ENCODE measurements at regions not wholly inside any gene's neighbourhood (a gene's known extent, or its start where the extent isn't known, plus 50 kb on each side); places are given as distances from the start of the nearest gene placed in this dataset.

- Mint-ChIP-seq H3K27me3 (peaks cover 43% of the 10 kb centered on the region), H3K27ac (ENCODE audit: low read depth) (no peak overlapping the region), H3K9me3 (no peaks in the 10 kb centered on the region), H3K4me3 (no peak overlapping the region), H3K4me1 (peaks cover 5% of the 10 kb centered on the region), H3K36me3 (ENCODE audit: insufficient read depth) (no peaks in the 10 kb centered on the region)
- no peak for ATAC-seq (replicated peaks; ENCODE audit: extremely low read depth, poor library complexity, severe bottlenecking)
- no peak for DNase-seq (ENCODE audit: low spot score in 2 of 2)
These were observed 123.0 kb upstream of the AGBL1 start for GRCh38 chr15:85956532-85957275.

- H3K4me1 Mint-ChIP-seq: peaks cover 5% of the 10 kb centered on the region
- no peaks in the 10 kb centered on the region for H3K36me3 Mint-ChIP-seq (ENCODE audit: insufficient read depth)
- ATAC-seq (replicated peaks; ENCODE audit: extremely low read depth, poor library complexity, severe bottlenecking): no peak
- no peak for DNase-seq (ENCODE audit: low spot score in 2 of 2)
- no peak overlapping the region for H3K4me3 Mint-ChIP-seq
- peaks cover 33% of the 10 kb centered on the region for H3K27me3 Mint-ChIP-seq
- no peak overlapping the region for H3K27ac Mint-ChIP-seq (ENCODE audit: low read depth)
- no peaks in the 10 kb centered on the region for H3K9me3 Mint-ChIP-seq
These were observed 120.1 kb upstream of the AGBL1 start for GRCh38 chr15:85959611-85960010.

GRCh38 chr15:85960381-85960780 lies 119.3 kb upstream of the AGBL1 start:
- Mint-ChIP-seq H3K36me3 (ENCODE audit: insufficient read depth) (no peaks in the 10 kb centered on the region), H3K4me3 (no peak overlapping the region), H3K27me3 (peaks cover 25% of the 10 kb centered on the region), H3K9me3 (no peaks in the 10 kb centered on the region), H3K4me1 (peaks cover 3% of the 10 kb centered on the region), H3K27ac (ENCODE audit: low read depth) (no peak overlapping the region)
- ATAC-seq (replicated peaks; ENCODE audit: extremely low read depth, poor library complexity, severe bottlenecking) (no peak), DNase-seq (ENCODE audit: low spot score in 2 of 2) (no peak)

GRCh38 chr15:85961821-85962220 lies 117.8 kb upstream of the AGBL1 start:
- no peak overlapping the region for H3K27ac Mint-ChIP-seq (ENCODE audit: low read depth)
- H3K9me3 Mint-ChIP-seq: no peaks in the 10 kb centered on the region
- no peaks in the 10 kb centered on the region for H3K36me3 Mint-ChIP-seq (ENCODE audit: insufficient read depth)
- no peak overlapping the region for H3K4me3 Mint-ChIP-seq
- no peak for DNase-seq (ENCODE audit: low spot score in 2 of 2)
- peaks cover 15% of the 10 kb centered on the region for H3K27me3 Mint-ChIP-seq
- no peak for ATAC-seq (replicated peaks; ENCODE audit: extremely low read depth, poor library complexity, severe bottlenecking)
- H3K4me1 Mint-ChIP-seq: no peaks in the 10 kb centered on the region

GRCh38 chr15:85963262-85963760 lies 116.4 kb upstream of the AGBL1 start:
- Mint-ChIP-seq H3K4me1 (no peaks in the 10 kb centered on the region), H3K27ac (ENCODE audit: low read depth) (no peak overlapping the region), H3K36me3 (ENCODE audit: insufficient read depth) (no peaks in the 10 kb centered on the region), H3K9me3 (no peaks in the 10 kb centered on the region), H3K4me3 (no peak overlapping the region), H3K27me3 (peaks cover 15% of the 10 kb centered on the region)
- no peak for ATAC-seq (replicated peaks; ENCODE audit: extremely low read depth, poor library complexity, severe bottlenecking)
- DNase-seq (ENCODE audit: low spot score in 2 of 2): no peak

- Mint-ChIP-seq H3K27ac (ENCODE audit: low read depth) (no peak overlapping the region), H3K27me3 (peaks cover 5% of the 10 kb centered on the region)
- no peak for ATAC-seq (replicated peaks; ENCODE audit: extremely low read depth, poor library complexity, severe bottlenecking)
These were observed 115.2 kb upstream of the AGBL1 start for GRCh38 chr15:85964471-85964870.

GRCh38 chr15:85967553-85967952 lies 112.1 kb upstream of the AGBL1 start:
- Mint-ChIP-seq H3K4me1 (no peaks in the 10 kb centered on the region), H3K27me3 (peaks cover 16% of the 10 kb centered on the region), H3K9me3 (no peaks in the 10 kb centered on the region), H3K36me3 (ENCODE audit: insufficient read depth) (no peaks in the 10 kb centered on the region), H3K27ac (ENCODE audit: low read depth) (no peak overlapping the region), H3K4me3 (no peak overlapping the region)
- DNase-seq (ENCODE audit: low spot score in 2 of 2) (no peak), ATAC-seq (replicated peaks; ENCODE audit: extremely low read depth, poor library complexity, severe bottlenecking) (no peak)

More at GRCh38 chr15:85964471-85964870, 115.2 kb upstream of the AGBL1 start:
- H3K4me3 Mint-ChIP-seq: no peak overlapping the region
- H3K4me1 Mint-ChIP-seq: no peaks in the 10 kb centered on the region
- DNase-seq (ENCODE audit: low spot score in 2 of 2): no peak
- H3K36me3 Mint-ChIP-seq (ENCODE audit: insufficient read depth): no peaks in the 10 kb centered on the region
- no peaks in the 10 kb centered on the region for H3K9me3 Mint-ChIP-seq

GRCh38 chr15:85972805-85973540 lies 106.7 kb upstream of the AGBL1 start:
- no peaks in the 10 kb centered on the region for H3K4me1 Mint-ChIP-seq
- ATAC-seq (replicated peaks; ENCODE audit: extremely low read depth, poor library complexity, severe bottlenecking) (no peak), DNase-seq (ENCODE audit: low spot score in 2 of 2) (no peak)
- H3K27me3 Mint-ChIP-seq: peaks cover 71% of the 10 kb centered on the region
- H3K9me3 Mint-ChIP-seq: no peaks in the 10 kb centered on the region
- no peak overlapping the region for H3K4me3 Mint-ChIP-seq
- H3K27ac Mint-ChIP-seq (ENCODE audit: low read depth): no peak overlapping the region
- no peaks in the 10 kb centered on the region for H3K36me3 Mint-ChIP-seq (ENCODE audit: insufficient read depth)

GRCh38 chr15:85973584-85974347 lies 105.9 kb upstream of the AGBL1 start:
- H3K9me3 Mint-ChIP-seq: no peaks in the 10 kb centered on the region
- DNase-seq (ENCODE audit: low spot score in 2 of 2) (no peak), ATAC-seq (replicated peaks; ENCODE audit: extremely low read depth, poor library complexity, severe bottlenecking) (no peak)
- no peak overlapping the region for H3K27ac Mint-ChIP-seq (ENCODE audit: low read depth)
- peaks cover 77% of the 10 kb centered on the region for H3K27me3 Mint-ChIP-seq
- no peak overlapping the region for H3K4me3 Mint-ChIP-seq
- no peaks in the 10 kb centered on the region for H3K36me3 Mint-ChIP-seq (ENCODE audit: insufficient read depth)
- H3K4me1 Mint-ChIP-seq: no peaks in the 10 kb centered on the region

- ATAC-seq (replicated peaks; ENCODE audit: extremely low read depth, poor library complexity, severe bottlenecking): no peak
These were observed 105.3 kb upstream of the AGBL1 start for GRCh38 chr15:85974348-85974705.

GRCh38 chr15:85974742-85975141 lies 104.9 kb upstream of the AGBL1 start:
- H3K4me3 Mint-ChIP-seq: no peak overlapping the region
- H3K4me1 Mint-ChIP-seq: no peaks in the 10 kb centered on the region
- no peak for DNase-seq (ENCODE audit: low spot score in 2 of 2)
- H3K27ac Mint-ChIP-seq (ENCODE audit: low read depth): no peak overlapping the region
- peaks cover 86% of the 10 kb centered on the region for H3K27me3 Mint-ChIP-seq
- ATAC-seq (replicated peaks; ENCODE audit: extremely low read depth, poor library complexity, severe bottlenecking): no peak
- no peaks in the 10 kb centered on the region for H3K9me3 Mint-ChIP-seq
- no peaks in the 10 kb centered on the region for H3K36me3 Mint-ChIP-seq (ENCODE audit: insufficient read depth)

More at GRCh38 chr15:85974348-85974705, 105.3 kb upstream of the AGBL1 start:
- no peak for DNase-seq (ENCODE audit: low spot score in 2 of 2)
- Mint-ChIP-seq H3K9me3 (no peaks in the 10 kb centered on the region), H3K27ac (ENCODE audit: low read depth) (no peak overlapping the region), H3K4me3 (no peak overlapping the region), H3K36me3 (ENCODE audit: insufficient read depth) (no peaks in the 10 kb centered on the region), H3K4me1 (no peaks in the 10 kb centered on the region), H3K27me3 (peaks cover 82% of the 10 kb centered on the region)

GRCh38 chr15:85976102-85976501 lies 103.6 kb upstream of the AGBL1 start:
- DNase-seq (ENCODE audit: low spot score in 2 of 2) (no peak), ATAC-seq (replicated peaks; ENCODE audit: extremely low read depth, poor library complexity, severe bottlenecking) (no peak)
- H3K4me1 Mint-ChIP-seq: no peaks in the 10 kb centered on the region
- H3K9me3 Mint-ChIP-seq: no peaks in the 10 kb centered on the region
- H3K4me3 Mint-ChIP-seq: no peak overlapping the region
- peaks cover 98% of the 10 kb centered on the region for H3K27me3 Mint-ChIP-seq
- no peaks in the 10 kb centered on the region for H3K36me3 Mint-ChIP-seq (ENCODE audit: insufficient read depth)
- H3K27ac Mint-ChIP-seq (ENCODE audit: low read depth): no peak overlapping the region
